ENCODE measurements at regions not wholly inside any gene's neighbourhood (a gene's known extent, or its start where the extent isn't known, plus 50 kb on each side); places are given as distances from the start of the nearest gene placed in this dataset.

DNA sequence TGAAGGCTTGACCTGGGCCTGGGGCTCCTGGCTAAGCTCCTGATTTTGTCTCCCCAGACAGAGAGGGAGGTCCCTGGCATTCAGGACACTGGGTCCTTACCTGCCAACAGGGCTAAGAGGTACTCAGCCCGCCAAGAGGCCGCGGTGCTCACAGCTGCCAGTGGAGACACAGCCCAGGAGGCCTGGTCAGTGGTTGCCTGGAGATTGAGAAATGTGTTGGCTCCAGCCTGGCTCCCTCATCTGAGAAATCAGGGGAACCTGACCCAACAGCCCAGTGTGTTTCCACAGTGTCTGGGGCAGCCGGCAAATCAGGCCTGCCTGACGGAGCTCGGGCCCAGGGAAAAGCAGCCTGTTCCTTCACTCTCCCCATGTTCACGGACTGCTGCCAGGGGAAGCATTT, 79.4 kb upstream of the NAV2 start:
- H3K4me2 ChIP-seq (replicated peaks; ENCODE audit: low read depth, low read length, poor library complexity, severe bottlenecking) = no peak overlapping the region
- H3K27me3 ChIP-seq (replicated peaks in 1 of 4; ENCODE audit: control extremely low read depth in 1 of 4, control insufficient read depth in 3 of 4, insufficient read depth in 4 of 4, low read length in 3 of 4) = no peaks in the 10 kb centered on the region
- ATAC-seq (ENCODE audit: low read depth) = no peak
- WGBS (ENCODE audit: insufficient coverage) = 94% methylated on average over 3 of the region's 7 CpGs
- H3K9ac ChIP-seq (ENCODE audit: low read length) = no peak overlapping the region
- no peak overlapping the region for H3K27ac Mint-ChIP-seq
- no peak overlapping the region for H2AFZ ChIP-seq (ENCODE audit: insufficient read depth, low read depth, low read length, poor library complexity, severe bottlenecking)
- no peaks in the 10 kb centered on the region for H3K4me1 ChIP-seq (ENCODE audit: control insufficient read depth in 2 of 2, insufficient read depth in 2 of 2, low read length in 2 of 2)
- no peaks in the 10 kb centered on the region for H4K20me1 ChIP-seq (ENCODE audit: control insufficient read depth, insufficient read depth, low read length, poor library complexity, severe bottlenecking)
- no peak for DNase-seq
- CTCF ChIA-PET = no interaction called here
- H3K4me1 Mint-ChIP-seq = no peaks in the 10 kb centered on the region
- no peak for TF ChIP-seq EZH2 (IDR thresholded peaks at IDR 0.05; ENCODE audit: borderline replicate concordance, insufficient read depth, low read depth, low read length, poor library complexity, severe bottlenecking)
- TF ChIP-seq, protein P1, sequence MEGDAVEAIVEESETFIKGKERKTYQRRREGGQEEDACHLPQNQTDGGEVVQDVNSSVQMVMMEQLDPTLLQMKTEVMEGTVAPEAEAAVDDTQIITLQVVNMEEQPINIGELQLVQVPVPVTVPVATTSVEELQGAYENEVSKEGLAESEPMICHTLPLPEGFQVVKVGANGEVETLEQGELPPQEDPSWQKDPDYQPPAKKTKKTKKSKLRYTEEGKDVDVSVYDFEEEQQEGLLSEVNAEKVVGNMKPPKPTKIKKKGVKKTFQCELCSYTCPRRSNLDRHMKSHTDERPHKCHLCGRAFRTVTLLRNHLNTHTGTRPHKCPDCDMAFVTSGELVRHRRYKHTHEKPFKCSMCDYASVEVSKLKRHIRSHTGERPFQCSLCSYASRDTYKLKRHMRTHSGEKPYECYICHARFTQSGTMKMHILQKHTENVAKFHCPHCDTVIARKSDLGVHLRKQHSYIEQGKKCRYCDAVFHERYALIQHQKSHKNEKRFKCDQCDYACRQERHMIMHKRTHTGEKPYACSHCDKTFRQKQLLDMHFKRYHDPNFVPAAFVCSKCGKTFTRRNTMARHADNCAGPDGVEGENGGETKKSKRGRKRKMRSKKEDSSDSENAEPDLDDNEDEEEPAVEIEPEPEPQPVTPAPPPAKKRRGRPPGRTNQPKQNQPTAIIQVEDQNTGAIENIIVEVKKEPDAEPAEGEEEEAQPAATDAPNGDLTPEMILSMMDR (IDR thresholded peaks at IDR 0.05) = no peak
- no peak overlapping the region for H3K4me3 Mint-ChIP-seq
- peaks cover 14% of the 10 kb centered on the region for H3K27me3 Mint-ChIP-seq
- no peak overlapping the region for H3K27ac ChIP-seq (ENCODE audit: low read length in 2 of 2)
- peaks cover 0 to 8% (median 0%) of the 10 kb centered on the region in 3 donors for H3K9me3 ChIP-seq (ENCODE audit: control extremely low read depth in 1 of 3, control insufficient read depth in 2 of 3, insufficient read depth in 1 of 3, low read length in 2 of 3)
- no peak overlapping the region for H3K4me3 ChIP-seq (ENCODE audit: control extremely low read depth in 1 of 5, extremely low read depth in 1 of 5, insufficient read depth in 1 of 5, low read depth in 2 of 5, low read length in 4 of 5)
- no peaks in the 10 kb centered on the region for H3K36me3 ChIP-seq (replicated peaks in 1 of 2; ENCODE audit: control extremely low read depth in 1 of 2, control insufficient read depth in 1 of 2, extremely low read depth in 1 of 2, insufficient read depth in 2 of 2, low read length in 1 of 2)
- H3K9me3 Mint-ChIP-seq (ENCODE audit: insufficient read depth) = peaks cover 6% of the 10 kb centered on the region
- POLR2A ChIA-PET = no interaction called here
- H3K79me2 ChIP-seq (ENCODE audit: control insufficient read depth, insufficient read depth, low read length) = no peaks in the 10 kb centered on the region
- intact Hi-C loops (cut with micrococcal nuclease) = no loop called here

DNA sequence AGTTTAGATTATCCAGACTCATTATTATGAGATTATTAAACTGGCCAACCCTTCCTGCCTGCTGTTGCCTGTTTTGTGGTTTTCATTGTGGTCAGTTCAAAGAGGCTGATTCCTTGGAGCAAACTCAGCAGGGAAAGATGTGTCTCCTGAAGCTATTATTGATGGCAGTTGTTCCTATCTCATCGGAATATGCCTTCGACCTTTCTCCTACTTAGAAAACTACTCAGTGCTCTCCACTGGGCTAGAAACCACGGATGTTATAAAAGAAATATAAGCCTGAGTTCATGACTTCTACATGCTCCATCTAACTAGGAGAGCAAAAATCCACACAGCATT, 80.2 kb upstream of the NAV2 start:
- intact Hi-C loops (cut with micrococcal nuclease) = no loop called here
- no peak for ATAC-seq (ENCODE audit: low read depth)
- no peak overlapping the region for H3K4me2 ChIP-seq (replicated peaks; ENCODE audit: low read depth, low read length, poor library complexity, severe bottlenecking)

More for the DNA sequence above, 80.2 kb upstream of the NAV2 start:
- DNase-seq = no peak
- peaks cover 15% of the 10 kb centered on the region for H3K27me3 Mint-ChIP-seq
- H4K20me1 ChIP-seq (ENCODE audit: control insufficient read depth, insufficient read depth, low read length, poor library complexity, severe bottlenecking) = no peaks in the 10 kb centered on the region
- no peaks in the 10 kb centered on the region for H3K36me3 ChIP-seq (replicated peaks in 1 of 2; ENCODE audit: control extremely low read depth in 1 of 2, control insufficient read depth in 1 of 2, extremely low read depth in 1 of 2, insufficient read depth in 2 of 2, low read length in 1 of 2)
- ChIA-PET CTCF (no interaction called here), POLR2A (no interaction called here)
- H3K4me3 Mint-ChIP-seq = no peak overlapping the region
- peaks cover 0 to 5% (median 0%) of the 10 kb centered on the region in 4 experiments for H3K27me3 ChIP-seq (replicated peaks in 1 of 4; ENCODE audit: control extremely low read depth in 1 of 4, control insufficient read depth in 3 of 4, insufficient read depth in 4 of 4, low read length in 3 of 4)
- H3K4me1 ChIP-seq (ENCODE audit: control insufficient read depth in 2 of 2, insufficient read depth in 2 of 2, low read length in 2 of 2) = no peaks in the 10 kb centered on the region
- H3K4me1 Mint-ChIP-seq = no peaks in the 10 kb centered on the region
- WGBS (ENCODE audit: insufficient coverage) = no CpG with 5 or more reads among the region's 3 CpGs
- H3K9ac ChIP-seq (ENCODE audit: low read length) = no peak overlapping the region
- no peak overlapping the region for H3K27ac Mint-ChIP-seq
- peaks cover 0 to 8% (median 0%) of the 10 kb centered on the region in 3 donors for H3K9me3 ChIP-seq (ENCODE audit: control extremely low read depth in 1 of 3, control insufficient read depth in 2 of 3, insufficient read depth in 1 of 3, low read length in 2 of 3)
- TF ChIP-seq, protein P1 (IDR thresholded peaks at IDR 0.05) = no peak
- TF ChIP-seq EZH2 (IDR thresholded peaks at IDR 0.05; ENCODE audit: borderline replicate concordance, insufficient read depth, low read depth, low read length, poor library complexity, severe bottlenecking) = no peak
- H3K9me3 Mint-ChIP-seq (ENCODE audit: insufficient read depth) = peaks cover 6% of the 10 kb centered on the region
- H3K27ac ChIP-seq (ENCODE audit: low read length in 2 of 2) = no peak overlapping the region
- H2AFZ ChIP-seq (ENCODE audit: insufficient read depth, low read depth, low read length, poor library complexity, severe bottlenecking) = no peak overlapping the region
- no peaks in the 10 kb centered on the region for H3K79me2 ChIP-seq (ENCODE audit: control insufficient read depth, insufficient read depth, low read length)
- no peak overlapping the region for H3K4me3 ChIP-seq (ENCODE audit: control extremely low read depth in 1 of 5, extremely low read depth in 1 of 5, insufficient read depth in 1 of 5, low read depth in 2 of 5, low read length in 4 of 5)

Measured in B cell (primary cell).